SK-N-SH (cell line): ENCODE measurements at regions not wholly inside any gene's neighbourhood (a gene's known extent, or its start where the extent isn't known, plus 50 kb on each side); places are given as distances from the start of the nearest gene placed in this dataset.

ENCODE experiments used
- CTCF ChIA-PET: fragments of 300-600, 350-600 bp; formaldehyde crosslinking; extraction: SDS; loops from one replicate; lab custom pipeline; 2021; lab: Yijun Ruan, JAX
- POLR2A ChIA-PET: fragments of 350-600 bp; sonication (Branson Sonifier 250); formaldehyde crosslinking; extraction: SDS; loops from one replicate; lab custom pipeline; 2020; ENCODE audit warnings: antibody characterized with exemption, inconsistent platforms; lab: Yijun Ruan, JAX
- DNase-seq: peaks from one replicate; pipeline ENCODE4 v3.0.0; 2012
- H2AFZ ChIP-seq: fragments of 200-600 bp; sonication (generic); 2 replicates; pipeline ENCODE4 v1.8.1; 2016; ENCODE audit warnings: antibody characterized with exemption, mild to moderate bottlenecking, low read depth
- H3F3A ChIP-seq: fragments of 200-600 bp; sonication (generic); replicated peaks from 2 replicates; pipeline ENCODE3; 2016; ENCODE audit warnings: antibody characterized with exemption, mild to moderate bottlenecking; ENCODE audit not compliant: insufficient read depth
- H3K27ac ChIP-seq, 2 experiments: fragments of 200-500 bp in 1 of 2; fragments of 200-600 bp in 1 of 2; sonication (Bioruptor generic) in 1 of 2; sonication (generic), shearing (Covaris generic) in 1 of 2; 2 replicates each; pipeline versions ENCODE4 v1.5.1 to v1.6.1; 2014 to 2016; ENCODE audit warnings: low read depth in 2 of 2, inconsistent platforms in 1 of 2, low read length in 1 of 2, mild to moderate bottlenecking in 1 of 2, mixed read lengths in 1 of 2
- H3K27me3 ChIP-seq: fragments of 200-600 bp; sonication (generic), shearing (Covaris generic); 2 replicates; pipeline ENCODE4 v1.6.1; 2016; ENCODE audit warnings: mixed run types; ENCODE audit not compliant: insufficient read depth
- H3K36me3 ChIP-seq, 2 experiments: fragments of 200-500 bp in 1 of 2; fragments of 200-600 bp in 1 of 2; sonication (Bioruptor generic) in 1 of 2; sonication (generic) in 1 of 2; replicated peaks in 1 of 2; 2 replicates each; pipeline versions ENCODE3 to v1.5.1; 2014 to 2016; ENCODE audit warnings: low read length in 1 of 2, mild to moderate bottlenecking in 1 of 2; ENCODE audit not compliant: insufficient read depth in 2 of 2, control insufficient read depth in 1 of 2
- H3K4me1 ChIP-seq, 2 experiments: fragments of 200-500 bp in 1 of 2; fragments of 200-600 bp in 1 of 2; sonication (Bioruptor generic) in 1 of 2; sonication (generic), shearing (Covaris generic) in 1 of 2; 2 replicates each; pipeline versions ENCODE4 v1.5.1 to v1.6.1; 2014 to 2016; ENCODE audit warnings: low read depth in 1 of 2, low read length in 1 of 2, mixed run types in 1 of 2; ENCODE audit not compliant: insufficient read depth in 2 of 2, control insufficient read depth in 1 of 2
- H3K4me2 ChIP-seq: fragments of 200-600 bp; sonication (generic), shearing (Covaris generic); 2 replicates; pipeline ENCODE4 v1.6.1; 2017; ENCODE audit warnings: mixed run types
- H3K4me3 ChIP-seq, 2 experiments: fragments of 200-500 bp in 1 of 2; fragments of 200-600 bp in 1 of 2; sonication (Bioruptor generic) in 1 of 2; sonication (generic), shearing (Covaris generic) in 1 of 2; 2 replicates each; pipeline versions ENCODE4 v1.5.1 to v1.8.1; 2014 to 2016; ENCODE audit warnings: low read depth in 2 of 2, inconsistent platforms in 1 of 2, low read length in 1 of 2, mild to moderate bottlenecking in 1 of 2, mixed read lengths in 1 of 2, moderate library complexity in 1 of 2
- H3K79me2 ChIP-seq: fragments of 200-600 bp; sonication (generic); 2 replicates; pipeline ENCODE4 v1.8.1; 2017; ENCODE audit warnings: mild to moderate bottlenecking; ENCODE audit not compliant: insufficient read depth
- H3K9ac ChIP-seq: fragments of 200-600 bp; sonication (generic); 2 replicates; pipeline ENCODE4 v1.6.1; 2017; ENCODE audit warnings: mixed run types
- H3K9me2 ChIP-seq: fragments of 200-600 bp; sonication (generic); 2 replicates; pipeline ENCODE4 v1.6.1; 2017; ENCODE audit warnings: mixed run types
- H3K9me3 ChIP-seq: fragments of 200-600 bp; sonication (generic); 2 replicates; pipeline ENCODE4 v1.6.1; 2017; ENCODE audit warnings: mixed run types, mild to moderate bottlenecking, moderate library complexity
- H4K20me1 ChIP-seq: fragments of 200-600 bp; sonication (generic); 2 replicates; pipeline ENCODE4 v1.6.1; 2017; ENCODE audit warnings: mild to moderate bottlenecking, mixed run types; ENCODE audit not compliant: insufficient read depth
- CHD2 ChIP-seq: fragments of 150-350 bp; IDR thresholded peaks from 2 replicates; pipeline ENCODE4 v1.6.1; 2018; ENCODE audit warnings: low read length; ENCODE audit not compliant: partially characterized antibody
- CTCF ChIP-seq: fragments of 200-600 bp; sonication (generic); IDR thresholded peaks from 2 replicates; pipeline ENCODE4 v1.6.1; 2017; ENCODE audit warnings: antibody characterized with exemption, mild to moderate bottlenecking, moderate library complexity
- ELF1 ChIP-seq: IDR thresholded peaks from 2 replicates; pipeline ENCODE4 v1.4.0; 2012
- EZH2phosphoT487 ChIP-seq: fragments of 200-600 bp; sonication (generic); IDR thresholded peaks from 2 replicates; pipeline ENCODE4 v1.6.1; 2017; ENCODE audit warnings: low read depth, mixed run types, mild to moderate bottlenecking, antibody characterized with exemption, moderate library complexity, borderline replicate concordance
- FOXJ3 ChIP-seq: sonication (generic); formaldehyde crosslinking; IDR thresholded peaks from 2 replicates; pipeline ENCODE4 v1.5.1; 2020; ENCODE audit warnings: mild to moderate bottlenecking, missing genetic modification reagents
- MAX ChIP-seq: IDR thresholded peaks from 2 replicates; pipeline ENCODE4 v1.4.0; 2012; ENCODE audit warnings: low read depth
- MXI1 ChIP-seq: IDR thresholded peaks from 2 replicates; pipeline ENCODE4 v1.6.1; 2012; ENCODE audit warnings: mild to moderate bottlenecking, low read depth, low read length, improper control_type of control experiment
- RCOR1 ChIP-seq: fragments of 150-350 bp; IDR thresholded peaks from 2 replicates; pipeline ENCODE4 v1.6.1; 2017; ENCODE audit warnings: antibody characterized with exemption, low read length
- REST ChIP-seq: IDR thresholded peaks from 2 replicates; pipeline ENCODE4 v1.6.1; 2012; ENCODE audit warnings: mild to moderate bottlenecking, low read depth, low read length, moderate library complexity
- TAF1 ChIP-seq: IDR thresholded peaks from 2 replicates; pipeline ENCODE4 v1.6.1; 2012; ENCODE audit warnings: low read depth, mild to moderate bottlenecking, low read length, moderate library complexity, borderline replicate concordance
- TCF12 ChIP-seq: IDR thresholded peaks from 2 replicates; pipeline ENCODE4 v1.4.0; 2012
- TEAD4 ChIP-seq: IDR thresholded peaks from 2 replicates; pipeline ENCODE4 v1.4.0; 2012; ENCODE audit warnings: mild to moderate bottlenecking, borderline replicate concordance; ENCODE audit not compliant: insufficient read depth
- USF2 ChIP-seq: fragments of 150-350 bp; IDR thresholded peaks from 2 replicates; pipeline ENCODE4 v1.6.1; 2017; ENCODE audit warnings: antibody characterized with exemption, low read length, low read depth, borderline replicate concordance
- WGBS: methylation state at CpG from one replicate; pipeline ENCODE4 v1.1.6; 2017; ENCODE audit warnings: low lambda C conversion rate; 5-methylcytosine and 5-hydroxymethylcytosine counted together

- DNase-seq = no peak
- POLR2A ChIA-PET = no interaction called here
- Histone ChIP-seq H3F3A (no peaks in the 10 kb centered on the region), H4K20me1 (no peaks in the 10 kb centered on the region), H3K27me3 (no peaks in the 10 kb centered on the region), H3K4me3 (no peak overlapping the region), H3K9me2 (no peaks in the 10 kb centered on the region), H3K36me3 (no peaks in the 10 kb centered on the region), H3K27ac (no peak overlapping the region), H3K79me2 (no peaks in the 10 kb centered on the region), H3K9me3 (no peaks in the 10 kb centered on the region), H2AFZ (no peak overlapping the region), H3K4me1 (no peaks in the 10 kb centered on the region), H3K9ac (no peak overlapping the region), H3K4me2 (no peak overlapping the region)
- no peak for TF ChIP-seq MXI1
- no peak for TF ChIP-seq TAF1
- TF ChIP-seq TCF12 = no peak
- TF ChIP-seq USF2 = no peak
- TF ChIP-seq CTCF = no peak
- no peak for TF ChIP-seq ELF1
- no peak for TF ChIP-seq TEAD4
- no peak for TF ChIP-seq RCOR1
- TF ChIP-seq REST = no peak
- no peak for TF ChIP-seq FOXJ3 (CRISPR knock-in tag)
- TF ChIP-seq EZH2phosphoT487 = no peak
- no peak for TF ChIP-seq CHD2
- no peak for TF ChIP-seq MAX
- CTCF ChIA-PET = no interaction called here
- WGBS = 1% methylated on average over 3 of the region's 3 CpGs
These were observed 139.0 kb upstream of the PRDM9 start for GRCh38 chr5:23368393-23368792.
